ENCODE measurements at regions not wholly inside any gene's neighbourhood (a gene's known extent, or its start where the extent isn't known, plus 50 kb on each side); places are given as distances from the start of the nearest gene placed in this dataset.
A peak's percentile ranks its signal among the peaks of the same experiment; 100 is the strongest.

- DNase-seq (ENCODE audit: low spot score in 2 of 2) (no peak), ATAC-seq (no peak)
- no peaks in the 10 kb centered on the region for H3K9me3 Mint-ChIP-seq
- H3K27ac Mint-ChIP-seq, result no peak overlapping the region
- no peaks in the 10 kb centered on the region for H3K36me3 Mint-ChIP-seq
Measured at GRCh38 chr1:22234476-22235030, 91.7 kb upstream of the WNT4 start.

- H3K9me3 Mint-ChIP-seq, result no peaks in the 10 kb centered on the region
- H3K27ac Mint-ChIP-seq, result no peak overlapping the region
- no peak for DNase-seq (ENCODE audit: low spot score in 2 of 2)
- no peak for ATAC-seq
- no peaks in the 10 kb centered on the region for H3K36me3 Mint-ChIP-seq
Measured at GRCh38 chr1:22236166-22236565, 93.3 kb upstream of the WNT4 start.

DNA sequence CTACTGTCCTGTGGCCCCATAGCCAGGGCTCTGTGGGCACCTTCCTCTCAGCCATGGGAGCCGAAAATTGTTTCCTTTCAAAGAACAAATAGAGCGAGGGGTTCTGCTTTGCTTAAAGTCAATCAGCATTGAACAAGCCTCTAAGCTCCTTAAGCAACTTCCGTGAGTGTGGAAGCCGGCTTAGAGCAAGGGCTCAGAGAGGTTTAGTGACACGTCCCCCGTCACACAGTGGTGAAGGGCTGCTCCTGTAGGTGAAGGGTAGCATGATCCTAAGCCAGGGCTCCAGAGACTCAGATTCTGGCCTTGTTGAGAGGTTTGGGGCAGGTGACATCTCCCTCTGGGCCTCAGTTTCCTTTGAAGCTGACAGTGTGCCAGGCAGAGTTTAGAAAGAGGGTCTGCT is 94.0 kb upstream of the WNT4 start:
- ATAC-seq (no peak), DNase-seq (ENCODE audit: low spot score in 2 of 2) (no peak)
- H3K9me3 Mint-ChIP-seq, result no peaks in the 10 kb centered on the region
- no peak overlapping the region for H3K27ac Mint-ChIP-seq
- H3K36me3 Mint-ChIP-seq, result no peaks in the 10 kb centered on the region

- no peaks in the 10 kb centered on the region for H3K9me3 Mint-ChIP-seq
- no peak overlapping the region for H3K27ac Mint-ChIP-seq
- ATAC-seq (no peak), DNase-seq (ENCODE audit: low spot score in 2 of 2) (no peak)
- H3K36me3 Mint-ChIP-seq, result no peaks in the 10 kb centered on the region
Measured at GRCh38 chr1:22237433-22238093, 94.7 kb upstream of the WNT4 start.

DNA sequence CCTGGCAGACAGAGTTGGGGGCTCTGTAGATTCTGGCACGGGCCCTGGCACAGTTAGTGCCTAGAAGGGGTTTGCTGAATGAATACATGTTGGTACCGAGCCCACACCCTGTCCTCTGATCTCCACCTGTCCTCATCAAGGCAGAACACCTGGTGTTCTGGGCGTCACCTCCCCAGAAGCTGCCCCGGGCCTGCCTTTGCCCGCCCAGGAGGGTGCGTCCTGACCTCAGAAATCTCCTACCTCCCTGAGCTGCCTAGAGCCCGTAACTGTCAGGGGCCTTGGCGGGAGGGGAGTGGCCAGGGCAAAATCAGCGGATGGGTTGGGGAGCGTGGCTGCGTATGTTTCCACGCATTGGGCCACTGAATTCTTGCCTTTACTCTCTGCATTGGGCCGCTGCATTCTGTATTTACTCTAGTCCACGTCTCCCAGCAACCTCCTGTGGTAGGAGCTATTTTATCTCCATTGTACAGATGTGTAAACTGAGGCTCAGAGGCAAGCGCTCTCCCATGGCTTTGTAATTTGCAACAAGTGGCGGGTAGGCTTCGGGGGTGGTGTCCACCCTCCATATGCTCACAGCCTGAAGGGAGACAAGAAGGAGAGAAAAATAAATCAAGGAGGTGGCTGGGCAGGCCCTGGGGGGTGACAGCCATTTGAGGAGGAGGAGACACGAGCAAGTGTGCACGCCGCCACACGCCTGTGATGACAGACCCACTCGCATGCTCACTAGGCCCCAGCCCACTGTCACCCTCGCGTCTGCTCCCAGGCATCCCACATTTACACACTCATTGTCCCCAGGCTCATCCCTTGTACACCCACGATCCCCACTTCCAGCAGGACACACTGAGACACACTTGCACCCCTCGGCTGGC is 95.7 kb upstream of the WNT4 start:
- no peaks in the 10 kb centered on the region for H3K9me3 Mint-ChIP-seq
- no peaks in the 10 kb centered on the region for H3K36me3 Mint-ChIP-seq
- DNase-seq (ENCODE audit: low spot score in 2 of 2) (no peak), ATAC-seq (no peak)
- H3K27ac Mint-ChIP-seq, result no peak overlapping the region

DNA sequence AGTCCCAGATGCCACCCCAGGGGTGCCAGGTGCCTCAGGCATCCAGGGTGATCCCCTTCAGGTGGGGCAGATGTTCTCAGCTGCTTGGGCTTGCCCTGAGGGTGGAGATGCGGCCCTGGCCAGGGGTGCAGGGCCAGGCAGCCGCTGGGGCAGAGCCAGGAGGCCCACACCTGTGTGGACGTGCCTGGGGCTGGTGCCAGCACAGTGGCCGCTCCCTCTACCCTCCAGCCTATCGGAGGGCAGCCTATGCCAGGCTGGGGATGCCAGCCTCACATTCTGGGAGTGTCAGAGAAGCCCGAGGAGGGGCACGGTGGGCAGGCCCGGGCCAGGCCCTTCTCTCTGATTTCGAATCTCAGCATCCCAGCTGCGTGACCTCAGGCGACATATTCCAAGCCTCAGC is 96.5 kb upstream of the WNT4 start:
- Mint-ChIP-seq H3K36me3 (no peaks in the 10 kb centered on the region), H3K9me3 (no peaks in the 10 kb centered on the region), H3K27ac (no peak overlapping the region)
- DNase-seq (ENCODE audit: low spot score in 2 of 2), result no peak
- no peak for ATAC-seq

- Mint-ChIP-seq H3K36me3 (no peaks in the 10 kb centered on the region), H3K27ac (no peak overlapping the region), H3K9me3 (no peaks in the 10 kb centered on the region)
- ATAC-seq, result no peak
- no peak for DNase-seq (ENCODE audit: low spot score in 2 of 2)
Measured at GRCh38 chr1:22241250-22241649, 98.4 kb upstream of the WNT4 start.

DNA sequence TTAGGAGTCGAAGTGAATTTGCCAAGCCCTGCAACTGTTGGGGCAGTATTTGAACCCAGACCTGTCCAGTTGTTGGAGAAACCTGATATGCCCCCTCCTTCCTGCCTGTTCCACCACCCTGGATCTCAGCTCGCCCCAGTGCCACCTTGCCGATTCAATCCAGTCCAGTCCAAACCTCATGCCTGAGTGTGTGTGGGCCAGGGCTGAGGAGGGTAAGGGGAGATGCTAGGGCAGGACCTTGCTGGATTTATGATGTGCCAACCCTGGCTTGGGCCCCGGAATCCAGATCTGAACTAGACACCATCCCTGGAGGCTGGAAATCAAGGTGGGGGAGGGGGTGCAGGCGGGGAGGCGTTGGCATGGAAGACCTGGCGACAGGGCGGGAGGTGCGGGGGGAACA is 98.9 kb upstream of the WNT4 start:
- DNase-seq (ENCODE audit: low spot score in 2 of 2) (no peak), ATAC-seq (no peak)
- H3K27ac Mint-ChIP-seq, result no peak overlapping the region
- H3K36me3 Mint-ChIP-seq, result no peaks in the 10 kb centered on the region
- no peaks in the 10 kb centered on the region for H3K9me3 Mint-ChIP-seq

DNA sequence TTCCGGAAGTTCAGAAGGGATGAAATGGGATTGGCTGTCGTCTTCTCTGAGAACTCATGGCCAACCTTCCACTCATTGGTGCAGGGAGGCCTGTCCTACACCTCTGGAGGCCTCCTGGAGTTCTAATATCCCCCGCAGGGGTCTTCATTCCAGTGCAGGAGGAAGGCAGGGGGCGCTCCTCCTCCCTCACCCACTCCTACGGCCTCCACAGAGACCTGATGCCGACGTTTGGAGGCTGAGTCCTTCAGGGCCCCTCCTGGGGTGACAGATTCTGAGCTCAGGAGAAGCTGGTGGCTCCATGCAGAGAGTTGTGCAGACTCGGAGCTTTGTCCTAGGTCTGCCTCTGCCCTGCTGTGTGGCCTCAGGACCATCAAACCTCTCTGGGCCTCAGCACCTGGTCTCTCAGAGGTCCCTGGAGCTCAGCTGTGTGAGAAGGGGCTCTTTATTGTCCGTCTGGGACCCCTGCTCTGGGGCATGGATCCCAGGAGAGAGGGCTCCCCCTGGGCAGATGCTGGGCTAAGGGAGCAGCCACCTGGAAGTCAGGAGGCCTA is 102.3 kb upstream of the WNT4 start:
- DNase-seq (ENCODE audit: low spot score in 2 of 2) (no peak), ATAC-seq (no peak)
- Mint-ChIP-seq H3K27ac (peak overlapping the region in 1 of 2 donors; percentile 44), H3K36me3 (no peaks in the 10 kb centered on the region), H3K9me3 (no peaks in the 10 kb centered on the region)

DNA sequence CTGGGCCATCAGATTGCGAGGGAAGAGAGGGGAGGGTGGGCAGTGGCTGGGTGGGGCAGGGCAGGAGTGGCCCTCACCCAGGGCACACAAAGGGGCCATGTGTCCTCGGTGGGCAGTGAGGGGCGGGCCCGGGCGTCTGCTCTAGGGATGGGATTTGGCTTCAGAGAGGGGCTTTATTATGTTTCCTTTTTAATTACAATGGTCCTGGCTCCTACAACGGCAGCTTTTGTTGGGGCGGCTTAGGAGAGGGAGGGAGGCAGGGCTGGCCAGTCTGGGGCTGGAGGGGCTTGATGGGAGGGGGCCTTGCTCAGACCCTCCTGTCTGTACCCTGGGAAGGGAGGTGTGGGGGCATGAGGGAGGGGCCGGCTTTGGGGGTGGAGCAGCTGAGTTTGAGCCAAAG is 102.8 kb upstream of the WNT4 start:
- ATAC-seq, result no peak
- Mint-ChIP-seq H3K9me3 (no peaks in the 10 kb centered on the region), H3K36me3 (no peaks in the 10 kb centered on the region), H3K27ac (no peak overlapping the region)
- DNase-seq (ENCODE audit: low spot score in 2 of 2), result no peak

GRCh38 chr1:22246755-22247480 is 104.0 kb upstream of the WNT4 start:
- no peak overlapping the region for H3K27ac Mint-ChIP-seq
- H3K36me3 Mint-ChIP-seq, result no peaks in the 10 kb centered on the region
- H3K9me3 Mint-ChIP-seq, result no peaks in the 10 kb centered on the region
- ATAC-seq (no peak), DNase-seq (ENCODE audit: low spot score in 2 of 2) (no peak)

DNA sequence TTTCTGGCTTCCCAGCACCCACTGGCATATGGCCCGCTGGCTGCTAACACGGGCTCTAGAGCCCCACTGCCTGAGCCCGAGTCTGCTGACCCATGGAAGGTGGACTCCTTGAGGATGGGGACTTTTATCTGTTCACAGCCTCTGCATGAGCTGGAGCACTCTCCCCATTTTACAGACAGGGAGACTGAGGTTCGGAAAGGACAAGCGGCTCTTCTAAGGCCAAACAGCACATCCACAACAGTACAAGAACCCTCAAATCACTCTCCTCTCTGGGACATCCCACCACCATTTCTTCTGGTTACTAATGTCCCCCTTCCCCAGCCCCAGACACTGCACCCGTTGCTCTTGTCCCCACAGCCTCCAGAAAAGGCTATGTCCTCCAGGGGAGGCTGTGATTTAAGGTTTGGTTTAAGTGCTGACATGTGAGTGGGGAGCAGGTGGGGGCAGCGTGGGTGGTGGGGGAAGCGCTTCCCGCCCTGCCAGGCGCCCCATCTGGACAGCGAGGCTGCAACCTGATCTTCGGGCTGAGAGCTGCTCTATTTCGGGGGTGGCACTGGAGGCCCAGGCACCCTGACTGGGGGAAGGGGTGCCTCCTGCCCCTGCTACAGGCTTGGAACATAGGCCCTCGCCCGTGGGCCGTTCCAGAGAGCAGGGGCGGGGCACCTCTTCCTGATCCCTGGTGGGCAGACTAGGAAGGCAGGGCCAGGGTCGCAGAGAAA is 104.8 kb upstream of the WNT4 start:
- Mint-ChIP-seq H3K9me3 (no peaks in the 10 kb centered on the region), H3K36me3 (no peaks in the 10 kb centered on the region), H3K27ac (no peak overlapping the region)
- ATAC-seq (no peak), DNase-seq (ENCODE audit: low spot score in 2 of 2) (no peak)

DNA sequence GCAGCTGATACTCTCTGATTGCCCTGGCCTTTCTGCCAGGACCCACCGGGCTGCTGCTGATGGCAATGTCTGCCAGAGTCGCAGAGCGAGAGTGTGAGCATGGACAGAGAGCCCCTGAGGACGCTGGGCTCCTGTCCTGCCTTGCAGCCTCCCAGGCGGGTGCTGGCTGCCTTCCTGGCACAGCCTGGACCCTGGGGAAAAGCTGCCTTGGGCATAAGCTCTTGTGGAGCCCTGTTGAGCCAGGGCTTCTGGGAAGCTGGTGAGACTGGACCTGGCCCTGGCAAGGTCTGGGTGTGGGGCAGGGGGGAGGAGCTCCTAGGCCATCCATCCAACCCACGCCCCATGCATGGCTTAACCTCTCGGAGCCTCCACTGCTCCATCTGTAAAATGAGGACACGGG is 105.8 kb upstream of the WNT4 start:
- ATAC-seq, result no peak
- Mint-ChIP-seq H3K36me3 (no peaks in the 10 kb centered on the region), H3K27ac (no peak overlapping the region), H3K9me3 (no peaks in the 10 kb centered on the region)
- DNase-seq (ENCODE audit: low spot score in 2 of 2), result no peak

GRCh38 chr1:22249928-22250680 is 107.2 kb upstream of the WNT4 start:
- ATAC-seq, result no peak
- H3K9me3 Mint-ChIP-seq, result no peaks in the 10 kb centered on the region
- H3K27ac Mint-ChIP-seq, result no peak overlapping the region
- DNase-seq (ENCODE audit: low spot score in 2 of 2), result no peak
- no peaks in the 10 kb centered on the region for H3K36me3 Mint-ChIP-seq

- no peak for ATAC-seq
- Mint-ChIP-seq H3K27ac (no peak overlapping the region), H3K9me3 (no peaks in the 10 kb centered on the region), H3K36me3 (no peaks in the 10 kb centered on the region)
- no peak for DNase-seq (ENCODE audit: low spot score in 2 of 2)
Measured at GRCh38 chr1:22250724-22251123, 107.8 kb upstream of the WNT4 start.

GRCh38 chr1:22252251-22252650 is 109.4 kb upstream of the WNT4 start:
- no peaks in the 10 kb centered on the region for H3K36me3 Mint-ChIP-seq
- ATAC-seq (no peak), DNase-seq (ENCODE audit: low spot score in 2 of 2) (no peak)
- H3K27ac Mint-ChIP-seq, result no peak overlapping the region
- H3K9me3 Mint-ChIP-seq, result no peaks in the 10 kb centered on the region

Measured in activated naive CD4-positive, alpha-beta T cell treated with anti-CD3 and anti-CD28 coated beads, Interleukin-2, amount 50 U/mL, for 72 hours (primary cell).